ENCODE measurements at regions not wholly inside any gene's neighbourhood (a gene's known extent, or its start where the extent isn't known, plus 50 kb on each side); places are given as distances from the start of the nearest gene placed in this dataset.

- Histone ChIP-seq H3K4me3 (ENCODE audit: insufficient read depth, low read depth, low read length) (no peak overlapping the region), H2AFZ (ENCODE audit: low read depth, low read length) (no peak overlapping the region), H4K20me1 (ENCODE audit: insufficient read depth, low read length) (no peaks in the 10 kb centered on the region), H3K27me3 (ENCODE audit: insufficient read depth, low read length) (peaks cover 2% of the 10 kb centered on the region), H3K4me1 (ENCODE audit: insufficient read depth, low read length) (no peaks in the 10 kb centered on the region), H3K27ac (ENCODE audit: low read depth, low read length) (no peak overlapping the region), H3K4me2 (ENCODE audit: low read length) (no peak overlapping the region), H3K9ac (ENCODE audit: low read length) (no peak overlapping the region), H3K36me3 (ENCODE audit: insufficient read depth, low read length) (no peaks in the 10 kb centered on the region), H3K9me3 (ENCODE audit: insufficient read depth, low read depth, low read length) (no peaks in the 10 kb centered on the region), H3K79me2 (ENCODE audit: insufficient read depth, low read length) (no peaks in the 10 kb centered on the region)
- Mint-ChIP-seq H3K4me3 (ENCODE audit: unreplicated experiment) (no peak overlapping the region), H3K36me3 (ENCODE audit: low read depth, unreplicated experiment) (no peaks in the 10 kb centered on the region), H3K9me3 (ENCODE audit: unreplicated experiment) (no peaks in the 10 kb centered on the region), H3K4me1 (ENCODE audit: low read depth, unreplicated experiment) (peaks cover 9% of the 10 kb centered on the region), H3K27me3 (ENCODE audit: low read depth, unreplicated experiment) (peaks cover 5% of the 10 kb centered on the region), H3K27ac (ENCODE audit: unreplicated experiment) (no peak overlapping the region)
- DNase-seq (ENCODE audit: low read depth) (no peak), FAIRE-seq (no peak)
- TF ChIP-seq EZH2 (IDR thresholded peaks at IDR 0.05; ENCODE audit: insufficient read depth, low read length) (no peak), CTCF (IDR thresholded peaks at IDR 0.05; ENCODE audit: insufficient read depth, low read depth, low read length) (no peak)
Observed at GRCh38 chr9:14535161-14535955, 157.9 kb downstream of the ZDHHC21 start.

- FAIRE-seq (no peak), DNase-seq (ENCODE audit: low read depth) (no peak)
- no peak overlapping the region for H2AFZ ChIP-seq (ENCODE audit: low read depth, low read length)
- H3K4me3 Mint-ChIP-seq (ENCODE audit: unreplicated experiment): no peak overlapping the region
- TF ChIP-seq CTCF (IDR thresholded peaks at IDR 0.05; ENCODE audit: insufficient read depth, low read depth, low read length) (no peak), EZH2 (IDR thresholded peaks at IDR 0.05; ENCODE audit: insufficient read depth, low read length) (no peak)
- H3K4me1 ChIP-seq (ENCODE audit: insufficient read depth, low read length): no peaks in the 10 kb centered on the region
- peaks cover 9% of the 10 kb centered on the region for H3K4me1 Mint-ChIP-seq (ENCODE audit: low read depth, unreplicated experiment)
- H3K36me3 ChIP-seq (ENCODE audit: insufficient read depth, low read length): no peaks in the 10 kb centered on the region
- no peak overlapping the region for H3K9ac ChIP-seq (ENCODE audit: low read length)
- peaks cover 5% of the 10 kb centered on the region for H3K27me3 Mint-ChIP-seq (ENCODE audit: low read depth, unreplicated experiment)
- H3K9me3 Mint-ChIP-seq (ENCODE audit: unreplicated experiment): no peaks in the 10 kb centered on the region
- no peaks in the 10 kb centered on the region for H3K79me2 ChIP-seq (ENCODE audit: insufficient read depth, low read length)
- H3K27ac ChIP-seq (ENCODE audit: low read depth, low read length): no peak overlapping the region
- no peak overlapping the region for H3K4me3 ChIP-seq (ENCODE audit: insufficient read depth, low read depth, low read length)
- H3K27ac Mint-ChIP-seq (ENCODE audit: unreplicated experiment): no peak overlapping the region
- no peaks in the 10 kb centered on the region for H3K36me3 Mint-ChIP-seq (ENCODE audit: low read depth, unreplicated experiment)
- no peak overlapping the region for H3K4me2 ChIP-seq (ENCODE audit: low read length)
- H3K9me3 ChIP-seq (ENCODE audit: insufficient read depth, low read depth, low read length): no peaks in the 10 kb centered on the region
- H4K20me1 ChIP-seq (ENCODE audit: insufficient read depth, low read length): no peaks in the 10 kb centered on the region
- H3K27me3 ChIP-seq (ENCODE audit: insufficient read depth, low read length): peaks cover 2% of the 10 kb centered on the region
Observed at GRCh38 chr9:14533867-14534640, 159.2 kb downstream of the ZDHHC21 start.
